ENCODE measurements at regions not wholly inside any gene's neighbourhood (a gene's known extent, or its start where the extent isn't known, plus 50 kb on each side); places are given as distances from the start of the nearest gene placed in this dataset.
"Not testable (repeated sequence)": the region's sequence is repeated elsewhere in the genome, so short reads cannot be mapped to it uniquely, and the experiment has no call there.

DNA sequence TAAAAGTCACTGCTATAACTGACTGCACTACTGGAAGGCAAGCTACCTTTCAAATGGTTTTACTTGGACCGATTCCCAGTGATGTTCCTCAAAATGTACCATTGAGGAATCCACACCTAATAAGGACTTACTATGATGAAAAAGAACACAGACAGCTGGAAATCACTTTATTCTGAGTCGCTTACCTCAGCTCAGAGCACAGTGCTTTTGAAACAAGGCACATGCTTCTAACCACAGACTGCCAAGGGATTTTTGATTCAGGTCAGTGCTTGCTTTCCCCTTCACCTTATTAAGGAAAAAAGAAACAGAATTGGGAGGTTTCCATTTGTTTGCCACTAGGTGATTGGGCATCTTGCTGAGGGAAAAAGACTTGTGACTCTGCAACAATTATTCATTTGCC is 707.5 kb upstream of the FSHR start:
- no peak for DNase-seq

DNA sequence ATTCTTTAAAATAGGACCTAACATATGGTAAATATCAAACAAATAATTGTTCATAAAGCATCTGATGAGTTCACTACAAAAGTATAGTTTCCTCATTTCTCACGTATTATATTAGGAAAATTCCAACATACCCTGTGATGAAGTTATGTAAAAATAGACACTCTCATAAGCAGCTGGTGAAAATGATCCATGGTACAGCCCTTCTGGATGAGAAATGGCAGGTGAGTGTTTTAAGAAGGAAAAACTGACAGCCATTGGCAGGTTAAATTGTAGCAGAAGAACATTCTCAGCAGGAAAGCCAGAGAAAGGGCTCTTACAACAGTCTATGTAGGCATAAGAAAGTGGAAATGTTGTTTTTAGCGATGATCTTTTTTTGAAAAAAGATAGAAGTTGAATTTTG is 706.5 kb upstream of the FSHR start:
- DNase-seq = no peak

DNA sequence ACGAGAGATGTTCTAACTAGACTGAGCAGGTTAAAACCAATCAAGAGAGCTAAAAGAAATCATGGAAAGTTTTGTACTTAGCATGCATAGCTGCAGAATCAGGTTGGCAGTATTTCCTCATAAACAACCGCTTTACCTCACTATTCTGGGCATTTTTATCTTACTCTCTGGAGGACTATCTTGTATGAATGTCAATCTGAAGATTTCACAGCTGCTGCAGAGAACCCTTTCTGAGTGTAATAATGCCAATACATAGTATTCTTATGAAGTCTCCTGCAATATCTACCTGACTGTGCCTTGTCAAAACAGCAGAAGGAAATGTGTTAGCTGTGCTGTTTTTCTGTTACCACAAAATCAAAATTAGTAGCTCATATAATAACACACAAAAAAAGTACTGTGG is 705.9 kb upstream of the FSHR start:
- no peak for DNase-seq

DNA sequence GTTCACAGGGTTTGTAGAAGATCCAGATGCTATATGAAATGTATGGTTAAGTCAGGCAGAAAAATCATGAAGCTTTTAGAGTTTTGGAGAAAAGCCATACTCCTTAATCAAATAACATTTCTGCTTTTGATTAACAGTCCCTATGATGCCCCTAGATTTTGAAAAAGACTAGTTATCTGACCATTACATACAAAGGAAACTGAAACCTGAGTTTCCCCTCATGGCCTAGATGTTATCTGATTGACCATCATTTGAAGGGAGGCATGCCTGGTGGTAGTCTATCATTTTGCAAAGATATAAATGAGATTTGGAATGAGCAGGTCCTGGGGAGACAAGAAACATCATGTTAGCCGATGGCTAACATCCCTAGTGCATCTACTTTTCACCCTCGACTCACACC is 704.3 kb upstream of the FSHR start:
- no peak for DNase-seq

DNA sequence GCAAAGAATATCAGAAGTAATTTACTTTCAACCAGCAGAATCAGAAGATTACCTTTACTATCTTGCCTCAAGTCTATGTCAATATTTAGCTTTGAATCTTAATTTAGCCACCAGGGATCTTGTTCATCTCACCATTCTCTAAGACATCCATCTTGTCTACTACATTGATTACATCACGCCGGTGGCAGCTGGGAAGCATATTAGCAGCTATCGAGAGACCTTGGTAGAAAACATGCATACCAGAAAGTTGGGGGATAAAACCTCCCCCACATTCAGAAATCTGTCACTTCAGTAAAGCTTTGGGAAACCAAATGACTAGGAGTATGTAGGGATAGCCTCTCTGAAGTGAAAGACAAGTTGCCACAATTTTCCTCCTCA is 703.8 kb upstream of the FSHR start:
- DNase-seq = no peak

DNA sequence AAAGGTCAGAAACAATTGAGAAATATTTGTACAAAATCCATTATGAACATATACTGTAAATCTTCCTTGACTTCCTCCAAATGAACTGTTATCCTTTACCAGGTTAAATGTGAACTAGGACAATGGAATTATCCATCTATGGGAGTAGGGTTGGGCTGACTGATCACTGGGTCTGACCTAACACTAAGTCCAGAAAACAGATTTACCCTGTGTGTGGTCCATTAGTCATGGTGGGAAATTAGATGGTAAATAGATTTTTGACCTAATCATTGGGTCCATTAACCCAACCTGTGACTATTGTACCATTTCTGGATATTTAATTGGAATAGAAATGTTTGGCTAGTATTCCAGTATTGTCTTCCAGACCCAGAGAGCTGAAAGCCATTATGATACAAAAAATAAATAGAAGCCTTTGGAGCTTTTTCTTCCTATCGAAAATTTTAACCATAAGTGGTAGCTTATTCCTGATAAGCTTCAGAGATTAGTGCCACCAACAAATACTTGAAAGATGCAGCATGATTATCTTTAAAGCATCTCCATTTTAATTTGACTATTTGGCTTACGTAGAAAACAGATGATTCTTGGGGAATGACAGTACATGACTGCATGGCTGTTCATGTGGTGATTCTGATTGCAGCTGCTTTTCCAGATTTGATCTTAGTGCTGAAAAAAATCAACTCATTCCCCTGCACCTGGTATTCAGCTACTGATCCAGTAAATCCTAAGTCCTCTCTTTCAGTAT is 703.2 kb upstream of the FSHR start:
- DNase-seq = no peak

DNA sequence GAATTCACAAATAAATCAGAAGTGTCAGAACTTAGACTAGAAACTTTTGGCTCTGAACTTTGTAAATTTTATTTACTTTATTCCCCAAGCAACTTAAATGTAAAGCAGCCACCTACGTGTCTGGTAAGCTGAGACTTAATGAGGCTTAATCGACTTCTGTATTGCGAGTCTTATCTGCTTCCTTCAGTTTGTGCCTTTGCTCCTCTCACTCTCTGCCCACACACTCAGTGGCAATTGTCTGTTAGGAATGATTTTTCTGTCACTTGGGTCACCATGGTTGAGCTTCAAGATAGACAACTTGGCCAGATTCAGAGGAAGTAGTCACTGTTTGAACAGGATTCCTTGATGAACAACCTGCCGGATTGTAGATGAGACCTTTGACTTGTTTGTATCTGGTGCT is 691.4 kb upstream of the FSHR start:
- DNase-seq = no peak

DNA sequence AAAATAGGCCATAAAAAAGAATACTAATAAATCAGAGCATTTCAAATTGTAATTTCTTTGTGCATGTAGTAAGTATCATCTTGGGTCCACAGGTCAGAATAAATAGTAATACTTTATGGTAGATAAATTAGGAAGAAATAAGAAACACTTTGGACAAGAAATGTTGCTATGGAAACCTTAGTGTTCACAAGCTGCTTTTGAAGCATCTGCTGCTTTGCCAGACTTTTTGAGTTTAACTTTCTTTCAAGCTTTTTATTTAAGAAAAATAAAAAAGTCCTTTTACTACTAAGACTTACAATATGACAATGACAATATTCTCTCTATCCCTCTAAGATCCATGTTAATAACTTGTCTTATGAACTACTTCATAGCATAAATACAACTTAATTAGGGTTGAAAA is 690.7 kb upstream of the FSHR start:
- DNase-seq = no peak

DNA sequence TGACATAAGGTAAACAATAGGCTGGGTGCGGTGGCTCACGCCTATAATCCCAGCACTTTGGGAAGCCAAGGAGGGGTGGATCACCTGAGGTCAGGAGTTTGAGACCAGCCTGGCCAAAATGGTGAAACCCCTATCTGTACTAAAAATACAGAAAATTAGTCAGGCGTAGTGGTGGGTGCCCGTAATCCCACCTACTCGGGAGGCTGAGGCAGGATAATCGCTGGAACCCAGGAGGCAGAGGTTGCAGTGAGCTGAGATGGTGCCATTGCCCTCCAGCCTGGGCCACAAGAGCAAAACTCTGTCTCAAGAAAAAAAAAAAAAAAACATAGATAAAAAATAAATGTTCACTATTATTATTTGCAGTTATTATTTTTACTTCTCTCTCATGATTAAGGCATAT is 689.8 kb upstream of the FSHR start:
- DNase-seq = not testable (repeated sequence)

DNA sequence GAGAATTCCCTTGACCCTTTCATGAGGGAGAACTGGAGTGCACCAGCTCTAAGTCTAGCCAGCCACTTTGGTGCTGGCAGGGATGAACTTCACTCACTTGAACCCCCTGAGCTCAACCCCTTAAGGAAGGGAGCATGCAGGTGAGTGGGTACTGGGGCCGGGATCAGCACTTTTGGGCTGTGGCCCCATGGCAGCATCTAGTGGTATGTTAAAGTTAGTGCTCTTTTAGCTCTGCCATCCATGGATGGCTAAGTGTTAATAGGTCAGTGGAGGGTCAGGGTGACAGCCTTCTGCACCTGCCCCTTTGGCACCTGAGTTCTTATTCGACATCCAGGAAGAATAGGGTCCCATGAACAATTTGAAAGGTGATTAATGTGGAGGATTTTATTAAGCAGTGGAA is 689.0 kb upstream of the FSHR start:
- DNase-seq = no peak

DNA sequence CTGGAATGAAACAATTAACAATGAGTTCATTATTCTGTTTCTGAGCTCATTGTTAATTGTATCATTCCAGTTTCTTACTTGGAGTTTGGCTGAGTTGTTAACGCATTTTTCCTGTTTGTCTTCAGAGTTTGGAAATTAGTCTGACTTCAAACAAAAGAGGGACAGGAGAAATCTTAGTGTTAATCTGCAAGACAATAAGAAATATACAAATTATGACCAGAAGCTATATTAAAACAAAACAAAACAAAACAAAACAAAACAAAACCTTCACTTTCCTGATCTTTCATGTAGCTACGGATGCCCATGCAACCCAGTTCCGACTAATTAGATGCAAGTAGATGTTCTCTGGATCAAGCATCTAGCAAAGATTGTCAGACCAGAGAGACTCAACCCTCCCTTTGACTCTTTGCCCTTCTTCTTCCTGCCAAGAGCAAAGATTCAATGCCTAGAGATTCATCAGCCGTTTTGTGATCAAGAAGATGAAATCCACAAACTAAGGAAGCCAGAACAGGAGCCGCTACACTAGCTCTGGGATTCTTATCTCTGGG is 686.2 kb upstream of the FSHR start:
- DNase-seq = no peak

DNA sequence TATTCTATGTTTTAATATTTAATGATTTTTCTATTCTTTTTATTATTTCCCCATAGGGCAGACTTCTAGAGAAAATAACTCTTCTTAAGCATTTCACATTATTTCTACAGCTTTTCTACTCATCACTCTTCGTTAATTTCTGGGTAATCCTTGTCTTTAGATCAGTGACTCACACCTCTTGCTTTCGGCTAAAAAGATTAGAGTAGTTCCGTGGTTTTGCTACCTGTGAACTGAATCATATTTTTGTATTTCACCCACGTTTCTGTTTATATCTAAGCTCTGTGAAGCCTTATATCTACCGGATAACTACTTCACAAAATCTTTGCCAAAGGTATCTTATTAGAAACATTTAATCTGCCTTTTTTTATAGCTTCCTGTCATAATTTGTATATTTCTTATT is 685.5 kb upstream of the FSHR start:
- DNase-seq = no peak

DNA sequence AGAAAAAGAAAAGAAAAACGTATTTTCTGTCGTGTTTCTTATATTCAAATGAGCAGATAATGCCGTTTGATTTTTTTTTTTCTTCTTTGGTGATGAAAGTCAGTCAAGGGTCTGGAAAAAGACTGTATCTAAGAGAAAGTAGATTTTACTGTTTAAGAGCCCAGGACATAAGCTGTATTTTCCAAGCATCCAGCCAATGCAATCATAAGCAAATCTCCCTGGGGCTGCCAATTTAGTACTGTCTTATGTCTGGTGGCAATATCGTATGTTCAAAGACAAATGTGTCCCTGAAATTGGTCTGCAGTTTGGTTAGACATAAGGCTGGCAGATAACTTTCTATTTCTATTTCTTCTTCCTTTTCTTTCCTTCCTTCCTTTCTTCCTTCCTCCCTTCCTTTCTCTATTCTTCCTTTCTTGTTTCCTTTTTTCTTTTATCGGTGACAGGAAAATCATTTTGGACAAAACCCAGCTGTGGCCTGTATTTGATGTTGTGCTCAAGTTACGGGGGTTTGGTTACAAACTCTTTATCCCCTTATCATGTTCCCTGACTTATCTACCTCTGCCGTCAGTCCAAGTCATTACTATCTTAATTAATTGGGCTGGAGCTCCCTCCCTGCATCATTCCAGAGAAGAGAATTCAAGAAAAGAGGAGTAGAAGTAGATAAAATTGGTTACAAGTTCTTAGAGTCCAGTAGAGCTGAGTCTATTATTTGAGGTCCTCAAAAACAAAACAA is 683.4 kb upstream of the FSHR start:
- no peak for DNase-seq

DNA sequence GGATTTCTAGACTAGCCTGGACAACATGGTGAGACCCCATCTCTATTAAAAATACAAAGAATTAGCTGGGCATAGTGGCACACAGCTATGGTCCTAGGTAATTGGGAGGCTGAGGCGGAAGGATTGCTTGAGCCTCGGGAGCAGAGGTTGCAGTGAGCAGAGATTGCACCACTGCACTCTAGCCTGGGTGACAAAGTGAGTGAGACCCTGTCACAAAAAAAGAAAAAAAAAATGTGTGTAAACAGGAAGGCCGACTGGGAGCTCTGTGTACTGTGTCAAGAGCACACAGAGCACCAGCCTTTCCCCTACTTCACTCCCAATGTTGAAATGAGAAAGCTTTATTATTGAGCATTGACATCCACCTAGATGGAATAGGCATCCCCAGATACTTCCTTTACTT is 681.7 kb upstream of the FSHR start:
- no peak for DNase-seq

DNA sequence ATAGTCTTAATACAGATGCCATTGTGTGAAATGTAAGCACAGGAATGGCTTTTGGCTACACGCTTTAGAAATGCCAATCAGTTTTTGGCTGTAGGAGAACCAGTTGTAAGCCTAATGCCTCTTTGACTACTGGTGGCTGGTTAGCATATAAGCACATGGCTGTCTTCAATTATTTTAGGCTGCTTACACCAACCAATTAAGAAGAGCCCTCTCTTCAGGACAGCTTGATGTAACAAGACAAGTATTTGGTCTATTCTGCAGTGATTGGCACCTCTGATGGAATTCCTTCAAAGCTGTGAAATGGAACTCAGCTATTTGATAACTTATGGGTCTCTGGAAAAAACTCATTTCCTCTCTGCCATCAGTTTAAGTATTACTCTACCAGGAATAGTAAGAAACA is 680.1 kb upstream of the FSHR start:
- DNase-seq = no peak

DNA sequence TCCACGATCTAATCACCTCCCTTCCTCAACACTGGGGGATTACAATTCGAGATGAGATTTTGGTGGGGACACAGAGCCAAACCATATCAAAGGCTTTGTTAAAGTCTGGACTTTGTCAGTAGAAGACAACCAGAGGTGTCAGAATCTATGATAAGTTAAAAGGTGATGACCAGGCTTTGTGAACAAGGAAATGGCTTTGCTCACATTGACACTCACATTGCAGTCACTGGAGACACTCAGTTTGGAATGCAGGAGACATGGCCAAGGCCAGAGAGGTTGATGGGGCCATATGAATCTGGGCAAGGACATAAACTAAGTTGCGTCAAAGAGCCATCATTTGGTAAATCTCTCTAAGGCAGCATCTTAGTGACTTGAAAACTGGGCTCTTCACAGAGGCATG is 678.2 kb upstream of the FSHR start:
- no peak for DNase-seq

DNA sequence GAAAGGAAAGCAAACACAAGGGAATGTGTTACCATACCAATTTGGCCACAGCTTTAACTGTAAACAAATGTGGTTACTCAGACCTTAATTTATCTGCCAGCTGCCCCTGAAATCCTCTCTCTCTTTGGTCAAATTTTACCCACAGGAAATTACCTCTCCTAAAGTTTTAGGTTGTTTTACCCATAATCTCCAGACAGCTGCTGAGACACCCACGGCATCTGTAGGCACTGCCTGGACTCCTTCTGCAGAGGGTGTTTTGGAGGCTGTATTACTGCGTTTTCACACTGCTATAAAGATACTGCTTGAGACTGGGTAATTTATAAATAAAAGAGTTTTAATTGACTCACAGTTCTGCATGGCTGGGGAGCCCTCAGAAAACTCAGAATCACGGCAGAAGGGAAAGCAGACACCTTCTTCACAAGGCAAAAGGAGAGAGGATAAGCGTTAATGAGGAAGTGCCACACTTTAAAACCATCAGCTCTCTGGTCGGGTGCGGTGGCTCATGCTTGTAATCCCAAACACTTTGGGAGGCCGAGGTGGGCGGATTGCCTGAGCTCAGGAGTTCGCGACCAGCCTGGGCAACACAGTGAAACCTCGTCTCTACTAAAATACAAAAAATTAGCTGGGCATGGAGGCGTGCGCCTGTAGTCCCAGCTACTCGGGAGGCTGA is 677.5 kb upstream of the FSHR start:
- no peak for DNase-seq

DNA sequence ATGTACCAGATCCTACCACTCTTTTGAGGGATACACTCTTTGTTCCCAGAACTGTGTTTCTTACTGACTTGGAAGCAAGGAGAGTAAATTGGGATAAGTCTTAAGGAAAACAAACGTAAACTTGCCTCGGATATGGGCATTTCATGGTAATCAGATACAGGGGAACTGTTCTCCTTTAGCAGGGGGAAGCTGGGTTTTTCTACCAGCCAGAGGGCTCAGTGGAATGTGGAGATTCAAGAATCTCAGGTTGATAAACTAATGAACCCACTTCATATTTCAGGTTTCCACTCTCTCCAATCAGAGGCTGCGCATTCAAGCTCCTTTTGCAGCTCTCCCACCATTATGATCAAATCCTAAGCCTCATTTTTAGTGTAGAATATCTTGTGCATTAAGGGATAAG is 676.5 kb upstream of the FSHR start:
- DNase-seq = no peak

DNA sequence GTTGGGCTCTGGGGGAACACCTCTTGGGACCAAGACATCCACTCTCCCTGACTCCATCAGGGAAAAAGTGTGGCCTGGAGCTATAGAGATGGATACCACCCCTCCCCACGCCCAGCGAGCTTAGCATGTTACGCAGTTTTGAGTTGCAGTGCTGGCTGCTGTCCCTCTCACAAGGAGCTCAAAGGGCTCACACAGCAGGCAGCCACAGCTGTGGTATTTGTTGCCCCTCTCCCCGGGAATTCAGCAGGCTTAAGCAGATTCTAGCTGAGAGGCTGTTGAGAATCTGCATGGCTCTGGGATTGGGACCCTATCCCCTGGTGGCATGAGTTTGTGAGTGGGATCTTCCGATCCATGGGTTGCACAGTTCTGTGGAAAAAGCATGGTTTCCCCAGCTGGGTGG is 673.1 kb upstream of the FSHR start:
- no peak for DNase-seq

DNA sequence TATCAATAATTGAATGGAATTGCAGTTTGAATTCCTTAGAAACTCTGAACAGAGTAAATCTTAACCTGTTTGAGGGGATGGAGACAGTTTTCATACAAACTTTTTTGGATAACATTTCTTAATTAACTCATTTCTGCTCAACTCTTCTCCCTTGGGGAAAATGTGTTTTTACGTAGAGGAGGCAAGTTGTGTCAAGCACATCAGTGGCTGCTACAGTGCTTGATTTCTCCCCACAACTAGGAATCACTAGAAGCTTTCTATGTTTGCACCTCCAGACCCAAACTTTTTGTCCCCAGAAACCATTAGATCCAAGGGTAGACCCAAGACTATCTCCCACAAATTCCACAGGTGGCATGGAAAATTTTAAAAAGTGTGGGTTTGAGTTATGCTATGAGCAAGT is 658.9 kb upstream of the FSHR start:
- no peak for DNase-seq

DNA sequence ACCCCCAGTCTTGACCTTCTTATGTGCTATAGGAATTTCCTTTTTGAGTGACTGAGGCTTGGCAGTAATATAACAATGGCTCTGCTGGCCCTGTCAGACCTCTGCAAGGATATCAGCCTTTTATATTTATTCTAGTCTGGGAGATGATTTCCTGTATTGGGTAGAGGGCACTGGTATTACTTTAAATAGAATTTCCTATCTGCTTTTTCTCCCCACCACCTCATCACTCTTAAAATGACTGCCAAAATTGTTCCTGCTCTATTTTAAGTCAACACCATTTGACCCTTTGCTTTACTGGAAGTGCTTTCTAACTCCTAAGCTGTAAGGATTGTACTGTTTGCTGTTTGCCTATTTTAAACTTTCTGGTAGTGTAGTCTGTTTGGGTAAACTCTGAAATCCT is 658.4 kb upstream of the FSHR start:
- DNase-seq = no peak

DNA sequence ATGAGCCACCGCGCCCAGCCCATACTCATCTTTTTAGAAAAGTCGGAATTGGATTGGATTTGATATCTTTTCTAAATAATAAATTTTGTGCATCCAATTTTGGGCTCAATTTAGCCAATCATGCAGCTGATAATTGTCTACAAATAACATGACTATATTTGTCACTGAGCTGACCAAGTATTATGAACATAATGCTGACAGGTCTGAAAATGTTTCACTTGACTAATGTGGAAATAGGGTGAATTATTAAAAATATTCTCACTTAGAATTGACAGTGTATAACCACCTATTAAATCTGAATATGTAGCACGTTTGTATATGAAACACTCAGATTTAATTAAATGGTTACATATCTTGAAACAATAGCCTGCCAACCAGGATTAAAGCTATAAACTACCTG is 657.2 kb upstream of the FSHR start:
- DNase-seq = no peak

DNA sequence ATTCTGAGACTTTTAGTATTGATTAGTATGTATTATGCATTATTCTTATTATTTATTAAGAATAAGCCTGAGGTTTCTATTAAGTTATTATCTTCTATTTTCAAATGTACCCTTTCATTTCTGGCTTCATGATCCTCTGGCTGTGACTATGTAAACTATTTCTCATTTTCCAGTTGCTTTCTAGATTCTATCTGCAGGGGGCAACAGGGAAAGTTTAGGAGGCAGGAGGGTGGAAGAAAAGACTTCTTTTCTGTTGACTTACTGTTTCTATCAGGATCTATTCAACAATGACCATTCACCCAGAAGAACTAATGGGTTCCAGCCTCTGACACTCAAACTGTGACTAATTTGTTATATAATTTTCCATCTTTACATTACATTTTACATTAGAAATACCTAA is 653.4 kb upstream of the FSHR start:
- no peak for DNase-seq

DNA sequence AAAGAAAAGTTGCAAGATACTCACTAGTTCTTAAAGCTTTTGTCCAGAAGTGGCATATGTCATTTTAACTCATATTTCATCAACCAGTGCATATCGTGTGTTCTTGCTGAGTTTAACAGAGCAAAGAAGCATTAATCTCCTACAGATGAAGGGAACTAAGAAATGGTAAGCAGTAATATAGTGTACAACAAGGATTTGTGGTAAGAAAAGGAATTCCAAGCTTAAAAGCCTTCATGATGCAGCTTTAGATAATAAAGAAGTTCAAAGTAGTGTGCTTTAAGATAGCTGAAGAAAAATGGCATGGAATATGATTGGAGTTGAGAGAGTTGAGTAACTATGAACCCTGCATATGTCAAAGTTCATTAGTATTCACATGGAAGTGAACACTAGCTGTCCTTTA is 649.8 kb upstream of the FSHR start:
- no peak for DNase-seq
